ENCODE measurements at regions not wholly inside any gene's neighbourhood (a gene's known extent, or its start where the extent isn't known, plus 50 kb on each side); places are given as distances from the start of the nearest gene placed in this dataset.
"Not testable (repeated sequence)": the region's sequence is repeated elsewhere in the genome, so short reads cannot be mapped to it uniquely, and the experiment has no call there.

GRCh38 chr16:17002565-17002964 lies 468.2 kb downstream of the XYLT1 start:
- WGBS, 2 donors: 88 to 92% methylated on average over 1 of the region's 1 CpG
- H3K9me3 ChIP-seq: peaks cover 0 to 13% (median 0%) of the 10 kb centered on the region in 4 donors
- H3K27ac ChIP-seq: no peak overlapping the region
- DNase-seq (ENCODE audit: low spot score in 2 of 2): no peak
- H3K27me3 ChIP-seq: no peaks in the 10 kb centered on the region
- H3K4me1 ChIP-seq: no peaks in the 10 kb centered on the region
- no peaks in the 10 kb centered on the region for H3K36me3 ChIP-seq
- TF ChIP-seq, protein P1, sequence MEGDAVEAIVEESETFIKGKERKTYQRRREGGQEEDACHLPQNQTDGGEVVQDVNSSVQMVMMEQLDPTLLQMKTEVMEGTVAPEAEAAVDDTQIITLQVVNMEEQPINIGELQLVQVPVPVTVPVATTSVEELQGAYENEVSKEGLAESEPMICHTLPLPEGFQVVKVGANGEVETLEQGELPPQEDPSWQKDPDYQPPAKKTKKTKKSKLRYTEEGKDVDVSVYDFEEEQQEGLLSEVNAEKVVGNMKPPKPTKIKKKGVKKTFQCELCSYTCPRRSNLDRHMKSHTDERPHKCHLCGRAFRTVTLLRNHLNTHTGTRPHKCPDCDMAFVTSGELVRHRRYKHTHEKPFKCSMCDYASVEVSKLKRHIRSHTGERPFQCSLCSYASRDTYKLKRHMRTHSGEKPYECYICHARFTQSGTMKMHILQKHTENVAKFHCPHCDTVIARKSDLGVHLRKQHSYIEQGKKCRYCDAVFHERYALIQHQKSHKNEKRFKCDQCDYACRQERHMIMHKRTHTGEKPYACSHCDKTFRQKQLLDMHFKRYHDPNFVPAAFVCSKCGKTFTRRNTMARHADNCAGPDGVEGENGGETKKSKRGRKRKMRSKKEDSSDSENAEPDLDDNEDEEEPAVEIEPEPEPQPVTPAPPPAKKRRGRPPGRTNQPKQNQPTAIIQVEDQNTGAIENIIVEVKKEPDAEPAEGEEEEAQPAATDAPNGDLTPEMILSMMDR (IDR thresholded peaks at IDR 0.05): no peak
- TF ChIP-seq EP300 (IDR thresholded peaks at IDR 0.05) (no peak), POLR2A (IDR thresholded peaks at IDR 0.05) (no peak)
- H3K4me3 ChIP-seq: no peak overlapping the region

- DNase-seq (ENCODE audit: low spot score in 2 of 2); H3K4me1 ChIP-seq; H3K4me3 ChIP-seq; H3K36me3 ChIP-seq; H3K27me3 ChIP-seq; H3K27ac ChIP-seq: not testable (repeated sequence)
- H3K9me3 ChIP-seq: peaks cover 0 to 13% (median 0%) of the 10 kb centered on the region in 4 donors
- 71 to 76% methylated on average over 1 of the region's 1 CpG for WGBS, 2 donors
Observed at GRCh38 chr16:17005963-17006362, 464.8 kb downstream of the XYLT1 start.

- Histone ChIP-seq H3K9me3 (peaks cover 0 to 10% (median 0%) of the 10 kb centered on the region in 4 donors), H3K4me3 (no peak overlapping the region), H3K36me3 (no peaks in the 10 kb centered on the region), H3K27me3 (no peaks in the 10 kb centered on the region), H3K4me1 (peaks cover 0 to 4% (median 0%) of the 10 kb centered on the region in 4 donors), H3K27ac (no peak overlapping the region)
- TF ChIP-seq EP300 (IDR thresholded peaks at IDR 0.05): no peak
- TF ChIP-seq POLR2A (IDR thresholded peaks at IDR 0.05): no peak
- TF ChIP-seq, protein P1 (IDR thresholded peaks at IDR 0.05): no peak
- DNase-seq (ENCODE audit: low spot score in 2 of 2): no peak
Observed at GRCh38 chr16:17011712-17012111, 459.0 kb downstream of the XYLT1 start.

- Histone ChIP-seq H3K36me3 (no peaks in the 10 kb centered on the region), H3K27me3 (no peaks in the 10 kb centered on the region)
- no peak for TF ChIP-seq EP300 (IDR thresholded peaks at IDR 0.05)
- TF ChIP-seq POLR2A (IDR thresholded peaks at IDR 0.05): no peak
- TF ChIP-seq, protein P1 (IDR thresholded peaks at IDR 0.05): no peak
Observed at GRCh38 chr16:17013038-17013437, 457.7 kb downstream of the XYLT1 start.

GRCh38 chr16:17014484-17015121 lies 456.2 kb downstream of the XYLT1 start:
- Histone ChIP-seq H3K4me1 (peaks cover 0 to 4% (median 0%) of the 10 kb centered on the region in 4 donors), H3K4me3 (no peak overlapping the region), H3K9me3 (peaks cover 0 to 18% (median 0%) of the 10 kb centered on the region in 4 donors), H3K27me3 (no peaks in the 10 kb centered on the region), H3K27ac (no peak overlapping the region), H3K36me3 (no peaks in the 10 kb centered on the region)
- WGBS, 2 donors: 89 to 99% methylated on average over 6 of the region's 6 CpGs
- DNase-seq (ENCODE audit: low spot score in 2 of 2): no peak
- TF ChIP-seq EP300 (IDR thresholded peaks at IDR 0.05) (no peak), POLR2A (IDR thresholded peaks at IDR 0.05) (no peak)
- TF ChIP-seq, protein P1 (IDR thresholded peaks at IDR 0.05): no peak

More at GRCh38 chr16:17013038-17013437, 457.7 kb downstream of the XYLT1 start:
- DNase-seq (ENCODE audit: low spot score in 2 of 2): no peak
- H3K9me3 ChIP-seq: peaks cover 0 to 14% (median 0%) of the 10 kb centered on the region in 4 donors
- peak overlapping the region in 1 of 4 donors; percentile 28 for H3K4me3 ChIP-seq
- peaks cover 0 to 4% (median 0%) of the 10 kb centered on the region in 4 donors for H3K4me1 ChIP-seq
- 51 to 56% methylated on average over 8 of the region's 8 CpGs for WGBS, 2 donors
- no peak overlapping the region for H3K27ac ChIP-seq
